Prostate gland (tissue), 2 donors: ENCODE measurements at regions not wholly inside any gene's neighbourhood (a gene's known extent, or its start where the extent isn't known, plus 50 kb on each side); places are given as distances from the start of the nearest gene placed in this dataset.

ENCODE experiments used
- CTCF ChIP-seq, 4 experiments: fragments of 200-600 bp in 2 of 4; fragments of 450-650 bp in 2 of 4; sonication (generic) in 2 of 4; IDR thresholded peaks; 1 replicate in 3 of 4; 2 replicates in 1 of 4; pipeline ENCODE4 v1.5.1; 2016 to 2019; ENCODE audit warnings: antibody characterized with exemption in 4 of 4, mild to moderate bottlenecking in 2 of 4, moderate library complexity in 2 of 4
- POLR2A ChIP-seq: fragments of 450-650 bp; IDR thresholded peaks from one replicate; pipeline ENCODE4 v1.6.1; 2016; ENCODE audit warnings: antibody characterized with exemption, mild to moderate bottlenecking

- TF ChIP-seq CTCF (IDR thresholded peaks at IDR 0.05) (no peak), POLR2A (no peak)
These were observed 56.5 kb upstream of the RNF144B start for GRCh38 chr6:18330548-18331081.
